A673 (cell line): ENCODE measurements at regions not wholly inside any gene's neighbourhood (a gene's known extent, or its start where the extent isn't known, plus 50 kb on each side); places are given as distances from the start of the nearest gene placed in this dataset.

Experiments used
- EZH2 ChIP-seq: fragments of 200-600 bp; sonication (generic); IDR thresholded peaks from 2 replicates; pipeline ENCODE4 v1.6.1; 2017; ENCODE audit warnings: borderline replicate concordance, low read depth, mild to moderate bottlenecking, mixed read lengths, antibody characterized with exemption, low read length; ENCODE audit not compliant: poor library complexity, severe bottlenecking
- TF ChIP-seq, protein P1 (sequence below): fragments of 300-800, 200-600 bp; sonication (generic); conservative IDR thresholded peaks from 2 replicates; pipeline ENCODE4 v1.5.1; 2017; ENCODE audit warnings: low read depth, mild to moderate bottlenecking, antibody characterized with exemption, low read length, moderate library complexity, mixed read lengths

- TF ChIP-seq, protein P1, sequence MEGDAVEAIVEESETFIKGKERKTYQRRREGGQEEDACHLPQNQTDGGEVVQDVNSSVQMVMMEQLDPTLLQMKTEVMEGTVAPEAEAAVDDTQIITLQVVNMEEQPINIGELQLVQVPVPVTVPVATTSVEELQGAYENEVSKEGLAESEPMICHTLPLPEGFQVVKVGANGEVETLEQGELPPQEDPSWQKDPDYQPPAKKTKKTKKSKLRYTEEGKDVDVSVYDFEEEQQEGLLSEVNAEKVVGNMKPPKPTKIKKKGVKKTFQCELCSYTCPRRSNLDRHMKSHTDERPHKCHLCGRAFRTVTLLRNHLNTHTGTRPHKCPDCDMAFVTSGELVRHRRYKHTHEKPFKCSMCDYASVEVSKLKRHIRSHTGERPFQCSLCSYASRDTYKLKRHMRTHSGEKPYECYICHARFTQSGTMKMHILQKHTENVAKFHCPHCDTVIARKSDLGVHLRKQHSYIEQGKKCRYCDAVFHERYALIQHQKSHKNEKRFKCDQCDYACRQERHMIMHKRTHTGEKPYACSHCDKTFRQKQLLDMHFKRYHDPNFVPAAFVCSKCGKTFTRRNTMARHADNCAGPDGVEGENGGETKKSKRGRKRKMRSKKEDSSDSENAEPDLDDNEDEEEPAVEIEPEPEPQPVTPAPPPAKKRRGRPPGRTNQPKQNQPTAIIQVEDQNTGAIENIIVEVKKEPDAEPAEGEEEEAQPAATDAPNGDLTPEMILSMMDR: no peak
- no peak for TF ChIP-seq EZH2
Measured at GRCh38 chr1:72483846-72484357, 201.6 kb upstream of the NEGR1 start.
